ENCODE measurements at regions not wholly inside any gene's neighbourhood (a gene's known extent, or its start where the extent isn't known, plus 50 kb on each side); places are given as distances from the start of the nearest gene placed in this dataset.

GRCh38 chr10:85421421-85421820 is 945.2 kb downstream of the GRID1 start (continued):
- TF ChIP-seq, protein P1, sequence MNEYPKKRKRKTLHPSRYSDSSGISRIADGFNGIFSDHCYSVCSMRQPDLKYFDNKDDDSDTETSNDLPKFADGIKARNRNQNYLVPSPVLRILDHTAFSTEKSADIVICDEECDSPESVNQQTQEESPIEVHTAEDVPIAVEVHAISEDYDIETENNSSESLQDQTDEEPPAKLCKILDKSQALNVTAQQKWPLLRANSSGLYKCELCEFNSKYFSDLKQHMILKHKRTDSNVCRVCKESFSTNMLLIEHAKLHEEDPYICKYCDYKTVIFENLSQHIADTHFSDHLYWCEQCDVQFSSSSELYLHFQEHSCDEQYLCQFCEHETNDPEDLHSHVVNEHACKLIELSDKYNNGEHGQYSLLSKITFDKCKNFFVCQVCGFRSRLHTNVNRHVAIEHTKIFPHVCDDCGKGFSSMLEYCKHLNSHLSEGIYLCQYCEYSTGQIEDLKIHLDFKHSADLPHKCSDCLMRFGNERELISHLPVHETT (tag by site-specific recombination; IDR thresholded peaks at IDR 0.05): no peak
- TF ChIP-seq ZNF776 (tag by site-specific recombination; IDR thresholded peaks at IDR 0.05; ENCODE audit: borderline replicate concordance) (no peak), ZSCAN30 (tag by site-specific recombination; IDR thresholded peaks at IDR 0.05) (no peak), KLF8 (tag by site-specific recombination; IDR thresholded peaks at IDR 0.05) (no peak), SP2 (tag by site-specific recombination; IDR thresholded peaks at IDR 0.05) (no peak), ZNF48 (tag by site-specific recombination; IDR thresholded peaks at IDR 0.05) (no peak)

- no peak for TF ChIP-seq ZNF24 (tag by site-specific recombination; IDR thresholded peaks at IDR 0.05)
- no peak for TF ChIP-seq ZEB2 (tag by site-specific recombination; IDR thresholded peaks at IDR 0.05)
- no peak for TF ChIP-seq GLIS2 (tag by site-specific recombination; IDR thresholded peaks at IDR 0.05)
- TF ChIP-seq ZNF426 (tag by site-specific recombination; IDR thresholded peaks at IDR 0.05): no peak
- no peak for TF ChIP-seq ZNF544 (tag by site-specific recombination; IDR thresholded peaks at IDR 0.05)
- TF ChIP-seq ZNF558 (tag by site-specific recombination; IDR thresholded peaks at IDR 0.05): no peak
- TF ChIP-seq ZFP3 (tag by site-specific recombination; IDR thresholded peaks at IDR 0.05; ENCODE audit: low read depth): no peak
- TF ChIP-seq ZFP37 (tag by site-specific recombination; IDR thresholded peaks at IDR 0.05): no peak
- TF ChIP-seq ZNF549 (tag by site-specific recombination; IDR thresholded peaks at IDR 0.05): no peak
- no peak for TF ChIP-seq ZNF785 (tag by site-specific recombination; IDR thresholded peaks at IDR 0.05)
- POLR2A ChIA-PET: interaction anchor here (0.7 kb wide), 1 partner anchor 1203 kb away, joined by 5 read pairs; no protein-coding TSS in a partner anchor
- no peak overlapping the region for H3K4me3 ChIP-seq (ENCODE audit: low read depth, low read length)
- peaks cover 5% of the 10 kb centered on the region; the same call in 1 of the 2 replicates for H3K4me1 ChIP-seq (ENCODE audit: control insufficient read depth, insufficient read depth, low read length)
- CTCF ChIA-PET: no interaction called here
- H3K27ac ChIP-seq (ENCODE audit: extremely low read depth, low read depth, low read length): no peak overlapping the region
- H3K36me3 ChIP-seq (ENCODE audit: control insufficient read depth in 2 of 2, insufficient read depth in 1 of 2, low read length in 2 of 2): no peaks in the 10 kb centered on the region
- no peaks in the 10 kb centered on the region for H3K9me3 ChIP-seq (ENCODE audit: control insufficient read depth, insufficient read depth, low read depth, low read length)
These were observed 937.5 kb downstream of the GRID1 start for GRCh38 chr10:85429126-85429525.

- H3K9me3 ChIP-seq (ENCODE audit: control insufficient read depth, insufficient read depth, low read depth, low read length): no peaks in the 10 kb centered on the region
- H3K4me3 ChIP-seq (ENCODE audit: low read depth, low read length): no peak overlapping the region
- H3K4me1 ChIP-seq (ENCODE audit: control insufficient read depth, insufficient read depth, low read length): peaks cover 5% of the 10 kb centered on the region; the same call in 1 of the 2 replicates
- ChIA-PET CTCF (no interaction called here), POLR2A (no interaction called here)
- no peak overlapping the region for H3K27ac ChIP-seq (ENCODE audit: extremely low read depth, low read depth, low read length)
- 0 out of 2 replicates have a peak, but pooled peaks have one; percentile 11 for TF ChIP-seq ZNF335 (tag by site-specific recombination; conservative IDR thresholded peaks at IDR 0.05)
- TF ChIP-seq SP3 (tag by site-specific recombination; IDR thresholded peaks at IDR 0.05): no peak
- TF ChIP-seq ZIC2 (tag by site-specific recombination; IDR thresholded peaks at IDR 0.05): peak; percentile 17; the same call in 1 of the 2 replicates
- no peaks in the 10 kb centered on the region for H3K36me3 ChIP-seq (ENCODE audit: control insufficient read depth in 2 of 2, insufficient read depth in 1 of 2, low read length in 2 of 2)
These were observed 935.6 kb downstream of the GRID1 start for GRCh38 chr10:85430991-85431390.

GRCh38 chr10:85433248-85433647 is 933.3 kb downstream of the GRID1 start:
- Histone ChIP-seq H3K9me3 (ENCODE audit: control insufficient read depth, insufficient read depth, low read depth, low read length) (no peaks in the 10 kb centered on the region), H3K36me3 (ENCODE audit: control insufficient read depth in 2 of 2, insufficient read depth in 1 of 2, low read length in 2 of 2) (no peaks in the 10 kb centered on the region), H3K4me3 (ENCODE audit: low read depth, low read length) (no peak overlapping the region), H3K27ac (ENCODE audit: extremely low read depth, low read depth, low read length) (no peak overlapping the region), H3K4me1 (ENCODE audit: control insufficient read depth, insufficient read depth, low read length) (peaks cover 5% of the 10 kb centered on the region; the same call in 1 of the 2 replicates)
- TF ChIP-seq ZNF157 (tag by site-specific recombination; IDR thresholded peaks at IDR 0.05): no peak
- TF ChIP-seq, protein P2, sequence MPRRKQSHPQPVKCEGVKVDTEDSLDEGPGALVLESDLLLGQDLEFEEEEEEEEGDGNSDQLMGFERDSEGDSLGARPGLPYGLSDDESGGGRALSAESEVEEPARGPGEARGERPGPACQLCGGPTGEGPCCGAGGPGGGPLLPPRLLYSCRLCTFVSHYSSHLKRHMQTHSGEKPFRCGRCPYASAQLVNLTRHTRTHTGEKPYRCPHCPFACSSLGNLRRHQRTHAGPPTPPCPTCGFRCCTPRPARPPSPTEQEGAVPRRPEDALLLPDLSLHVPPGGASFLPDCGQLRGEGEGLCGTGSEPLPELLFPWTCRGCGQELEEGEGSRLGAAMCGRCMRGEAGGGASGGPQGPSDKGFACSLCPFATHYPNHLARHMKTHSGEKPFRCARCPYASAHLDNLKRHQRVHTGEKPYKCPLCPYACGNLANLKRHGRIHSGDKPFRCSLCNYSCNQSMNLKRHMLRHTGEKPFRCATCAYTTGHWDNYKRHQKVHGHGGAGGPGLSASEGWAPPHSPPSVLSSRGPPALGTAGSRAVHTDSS (tag by site-specific recombination; IDR thresholded peaks at IDR 0.05): no peak
- no peak for TF ChIP-seq GLIS2 (tag by site-specific recombination; IDR thresholded peaks at IDR 0.05)
- TF ChIP-seq BCL6B (tag by site-specific recombination; IDR thresholded peaks at IDR 0.05): no peak
- TF ChIP-seq ZBTB48 (tag by site-specific recombination; IDR thresholded peaks at IDR 0.05): no peak
- TF ChIP-seq KLF1 (tag by site-specific recombination; IDR thresholded peaks at IDR 0.05): no peak
- TF ChIP-seq ZNF132 (tag by site-specific recombination; IDR thresholded peaks at IDR 0.05; ENCODE audit: borderline replicate concordance): no peak
- no peak for TF ChIP-seq ZNF654 (tag by site-specific recombination; IDR thresholded peaks at IDR 0.05; ENCODE audit: low read depth)
- TF ChIP-seq ZNF473 (tag by site-specific recombination; IDR thresholded peaks at IDR 0.05): no peak
- TF ChIP-seq ZNF48 (tag by site-specific recombination; IDR thresholded peaks at IDR 0.05): no peak
- CTCF ChIA-PET: no interaction called here
- POLR2A ChIA-PET: no interaction called here
